ENCODE measurements at regions not wholly inside any gene's neighbourhood (a gene's known extent, or its start where the extent isn't known, plus 50 kb on each side); places are given as distances from the start of the nearest gene placed in this dataset.

DNA sequence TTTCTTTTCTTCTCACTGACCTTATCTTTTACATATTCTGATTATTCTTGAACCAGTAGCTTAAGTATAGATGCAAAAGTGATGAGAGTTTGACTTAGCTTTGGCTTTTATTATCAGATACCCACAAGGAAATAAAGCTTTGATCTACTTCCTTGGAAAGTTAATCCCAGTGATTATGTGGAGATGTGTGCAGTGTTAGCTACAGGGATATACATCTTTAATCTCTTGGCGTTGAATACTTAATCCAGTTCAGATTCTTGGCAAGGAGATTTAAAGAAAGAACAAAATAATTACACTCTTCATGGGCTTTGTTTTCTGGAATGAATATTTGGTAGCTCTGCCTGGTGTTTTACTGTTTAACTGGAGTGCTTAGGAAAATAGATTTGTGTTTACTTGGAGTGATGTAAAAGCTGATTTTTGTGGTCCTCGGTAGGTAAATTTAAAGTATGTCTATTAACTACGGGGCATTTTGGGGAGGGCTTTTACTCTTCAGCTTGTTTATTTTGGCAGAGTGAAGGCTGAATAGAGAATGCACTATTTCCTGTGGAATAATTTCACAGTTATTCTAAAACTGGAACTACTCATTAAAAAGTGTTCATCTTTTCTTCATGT, 150.1 kb upstream of the LRIG3 start:
- WGBS, 2 donors: 8 to 19% methylated on average over 3 of the region's 3 CpGs

DNA sequence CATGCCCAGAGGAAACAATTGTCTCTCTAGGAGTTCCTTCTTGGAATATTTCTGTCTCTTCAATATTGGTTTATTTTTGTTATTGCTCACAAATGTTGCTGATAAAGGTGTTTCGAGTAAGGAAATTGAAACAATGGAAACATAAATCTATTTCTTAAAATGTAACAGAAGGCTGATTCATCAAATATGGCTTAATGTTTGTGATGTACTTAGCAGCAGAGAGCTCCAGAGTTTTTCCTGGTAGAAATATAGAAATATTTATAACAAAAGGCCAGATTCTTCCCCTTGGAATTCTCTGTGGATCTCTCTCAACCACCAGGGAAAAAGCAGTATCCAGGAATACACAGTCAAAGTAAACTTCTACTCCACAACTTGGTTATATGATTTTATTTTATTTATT, 149.2 kb upstream of the LRIG3 start:
- H3K27ac ChIP-seq: no peak overlapping the region
- TF ChIP-seq CTCF (IDR thresholded peaks at IDR 0.05) (no peak), POLR2A (IDR thresholded peaks at IDR 0.05) (no peak)
- intact Hi-C loops (cut with DNase I): no loop called here
- H3K9me3 ChIP-seq: no peaks in the 10 kb centered on the region
- no peak overlapping the region for H3K4me3 ChIP-seq
- no peaks in the 10 kb centered on the region for H3K4me1 ChIP-seq
- WGBS, 2 donors: 80 to 94% methylated on average over 1 of the region's 1 CpG
- ATAC-seq (no peak), DNase-seq (no peak)
- no peaks in the 10 kb centered on the region for H3K27me3 ChIP-seq
- no peaks in the 10 kb centered on the region for H3K36me3 ChIP-seq (replicated peaks in 1 of 2; ENCODE audit: insufficient read depth in 1 of 2, low read depth in 2 of 2)

More for the DNA sequence above, 150.1 kb upstream of the LRIG3 start:
- no peaks in the 10 kb centered on the region for H3K9me3 ChIP-seq
- no peaks in the 10 kb centered on the region for H3K4me1 ChIP-seq
- no peak for ATAC-seq
- no peaks in the 10 kb centered on the region for H3K36me3 ChIP-seq (replicated peaks in 1 of 2; ENCODE audit: insufficient read depth in 1 of 2, low read depth in 2 of 2)
- TF ChIP-seq POLR2A (IDR thresholded peaks at IDR 0.05): no peak
- no peak for TF ChIP-seq CTCF (IDR thresholded peaks at IDR 0.05)
- no peaks in the 10 kb centered on the region for H3K27me3 ChIP-seq
- DNase-seq: no peak
- H3K4me3 ChIP-seq: no peak overlapping the region
- intact Hi-C loops (cut with DNase I): no loop called here
- H3K27ac ChIP-seq: no peak overlapping the region

DNA sequence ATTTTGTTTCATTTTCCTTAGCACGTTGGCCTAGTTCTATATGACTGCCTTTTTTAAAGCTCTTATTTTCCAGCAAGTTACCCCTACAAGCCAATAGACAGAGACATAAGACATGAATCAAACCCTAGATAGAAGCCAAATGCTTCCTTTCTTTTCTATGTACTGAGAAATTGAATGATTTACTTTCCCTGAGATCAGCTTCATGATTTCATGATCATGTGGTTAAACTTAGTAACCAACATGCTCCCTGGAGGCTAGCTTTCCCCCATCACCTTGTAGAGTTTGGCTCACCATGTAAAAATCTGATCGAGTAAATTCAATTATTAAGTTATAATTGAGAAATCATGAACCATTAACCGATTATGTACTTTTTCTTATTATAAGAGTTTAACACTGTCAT, 148.1 kb upstream of the LRIG3 start:
- DNase-seq: no peak
- intact Hi-C loops (cut with DNase I): no loop called here
- Histone ChIP-seq H3K4me1 (no peaks in the 10 kb centered on the region), H3K4me3 (no peak overlapping the region), H3K27me3 (no peaks in the 10 kb centered on the region), H3K27ac (no peak overlapping the region), H3K36me3 (replicated peaks in 1 of 2; ENCODE audit: insufficient read depth in 1 of 2, low read depth in 2 of 2) (no peaks in the 10 kb centered on the region), H3K9me3 (no peaks in the 10 kb centered on the region)
- WGBS, 2 donors: 84 to 90% methylated on average over 3 of the region's 3 CpGs
- TF ChIP-seq POLR2A (IDR thresholded peaks at IDR 0.05) (no peak), CTCF (IDR thresholded peaks at IDR 0.05) (no peak)
- ATAC-seq: no peak

DNA sequence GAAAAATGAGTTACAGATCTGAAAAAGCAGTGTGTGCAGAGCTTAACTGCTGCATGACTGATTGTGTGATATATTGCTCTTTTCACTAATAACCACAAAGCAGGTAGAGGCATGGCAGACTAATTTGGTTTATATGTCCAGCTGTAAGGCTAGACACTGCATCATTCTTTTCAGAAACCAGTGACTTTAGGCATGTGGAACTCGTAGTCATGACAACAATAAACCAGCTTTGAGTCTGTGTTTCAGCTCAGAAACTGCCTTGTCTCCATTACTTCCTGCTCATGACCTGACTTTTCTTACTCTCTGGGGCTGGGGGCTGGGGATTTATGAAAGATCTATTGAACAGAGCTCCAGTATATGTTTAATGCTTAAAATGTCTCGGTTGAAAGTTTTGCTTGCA, 146.8 kb upstream of the LRIG3 start:
- no peak overlapping the region for H3K27ac ChIP-seq
- no peaks in the 10 kb centered on the region for H3K9me3 ChIP-seq
- ATAC-seq (peak; percentile 48), DNase-seq (no peak)
- H3K36me3 ChIP-seq (replicated peaks in 1 of 2; ENCODE audit: insufficient read depth in 1 of 2, low read depth in 2 of 2): no peaks in the 10 kb centered on the region
- no peak overlapping the region for H3K4me3 ChIP-seq
- intact Hi-C loops (cut with DNase I): no loop called here
- TF ChIP-seq POLR2A (IDR thresholded peaks at IDR 0.05): no peak
- no peak for TF ChIP-seq CTCF (IDR thresholded peaks at IDR 0.05)
- H3K27me3 ChIP-seq: no peaks in the 10 kb centered on the region
- no peaks in the 10 kb centered on the region for H3K4me1 ChIP-seq
- 49 to 52% methylated on average over 2 of the region's 2 CpGs for WGBS, 2 donors

- no peak overlapping the region for H3K4me3 ChIP-seq
- H3K27ac ChIP-seq: no peak overlapping the region
- H3K36me3 ChIP-seq (replicated peaks in 1 of 2; ENCODE audit: insufficient read depth in 1 of 2, low read depth in 2 of 2): no peaks in the 10 kb centered on the region
- WGBS, 2 donors: 43 to 62% methylated on average over 1 of the region's 1 CpG
- H3K4me1 ChIP-seq: no peaks in the 10 kb centered on the region
- H3K27me3 ChIP-seq: no peaks in the 10 kb centered on the region
- H3K9me3 ChIP-seq: no peaks in the 10 kb centered on the region
- ATAC-seq (no peak), DNase-seq (no peak)
- intact Hi-C loops (cut with DNase I): no loop called here
- TF ChIP-seq CTCF (IDR thresholded peaks at IDR 0.05): no peak
- no peak for TF ChIP-seq POLR2A (IDR thresholded peaks at IDR 0.05)
Observed at GRCh38 chr12:59066445-59066844, 146.1 kb upstream of the LRIG3 start.
